Activated T-helper 9 cell treated with anti-CD3 and anti-CD28 coated beads, Interleukin-2, amount 50 U/mL, for 16 hours (primary cell): ENCODE measurements at regions not wholly inside any gene's neighbourhood (a gene's known extent, or its start where the extent isn't known, plus 50 kb on each side); places are given as distances from the start of the nearest gene placed in this dataset.

Experiments used
- DNase-seq: peaks from one replicate; pipeline ENCODE4 v3.0.0-alpha.2; 2020; ENCODE audit warnings: low read depth

DNA sequence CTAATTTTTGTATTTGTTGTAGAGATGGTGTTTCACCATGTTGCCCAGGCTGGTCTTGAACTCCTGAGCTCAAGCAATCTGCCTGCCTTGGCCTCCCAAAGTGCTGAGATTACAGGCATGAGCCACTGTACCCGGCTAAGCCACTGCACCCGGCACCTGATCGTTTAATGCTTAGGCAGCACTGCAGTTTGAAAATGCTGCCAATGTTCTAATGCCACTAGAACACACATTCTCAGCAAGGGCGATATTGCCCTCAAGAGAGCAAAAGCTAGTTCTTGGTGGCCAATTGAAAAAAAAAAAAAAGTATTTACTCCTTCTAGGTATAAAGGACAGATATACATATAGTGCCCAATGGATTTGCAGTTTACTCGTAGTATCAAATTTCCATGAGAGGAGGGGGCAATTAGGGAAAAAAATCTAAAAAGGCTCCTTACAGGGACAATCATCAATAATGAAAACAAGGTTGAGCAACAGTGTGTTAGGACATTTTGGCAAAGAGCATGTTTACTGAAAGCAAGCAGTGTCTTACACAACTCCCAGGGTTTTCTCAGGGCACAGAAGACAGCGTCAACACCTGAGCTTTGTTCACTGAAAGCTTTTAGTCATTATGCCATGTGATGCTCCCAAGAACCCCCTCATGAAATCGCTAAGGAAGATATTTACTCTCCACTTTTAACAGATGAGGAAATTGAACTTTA, 199.9 kb upstream of the PKDCC start:
- DNase-seq: no peak

DNA sequence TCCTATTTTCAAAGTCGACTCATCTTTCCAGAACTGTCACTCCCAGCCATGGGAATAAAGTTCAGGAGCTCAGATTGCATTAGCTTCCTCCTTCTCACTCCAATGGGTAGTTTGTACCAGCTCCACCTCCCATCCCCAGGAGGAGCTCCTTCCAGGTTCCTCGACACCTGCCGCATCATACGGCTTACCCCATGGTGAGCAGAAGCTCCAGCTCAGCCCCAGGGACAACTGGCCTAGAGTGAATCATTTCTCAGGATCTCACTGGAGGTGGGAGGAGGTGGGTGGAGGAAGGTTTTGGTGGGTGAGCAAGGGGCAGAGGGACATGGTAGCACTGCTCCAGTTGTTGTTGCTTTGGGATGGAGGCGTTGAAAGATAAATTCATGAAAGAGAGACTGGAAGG, 196.3 kb upstream of the PKDCC start:
- no peak for DNase-seq

DNA sequence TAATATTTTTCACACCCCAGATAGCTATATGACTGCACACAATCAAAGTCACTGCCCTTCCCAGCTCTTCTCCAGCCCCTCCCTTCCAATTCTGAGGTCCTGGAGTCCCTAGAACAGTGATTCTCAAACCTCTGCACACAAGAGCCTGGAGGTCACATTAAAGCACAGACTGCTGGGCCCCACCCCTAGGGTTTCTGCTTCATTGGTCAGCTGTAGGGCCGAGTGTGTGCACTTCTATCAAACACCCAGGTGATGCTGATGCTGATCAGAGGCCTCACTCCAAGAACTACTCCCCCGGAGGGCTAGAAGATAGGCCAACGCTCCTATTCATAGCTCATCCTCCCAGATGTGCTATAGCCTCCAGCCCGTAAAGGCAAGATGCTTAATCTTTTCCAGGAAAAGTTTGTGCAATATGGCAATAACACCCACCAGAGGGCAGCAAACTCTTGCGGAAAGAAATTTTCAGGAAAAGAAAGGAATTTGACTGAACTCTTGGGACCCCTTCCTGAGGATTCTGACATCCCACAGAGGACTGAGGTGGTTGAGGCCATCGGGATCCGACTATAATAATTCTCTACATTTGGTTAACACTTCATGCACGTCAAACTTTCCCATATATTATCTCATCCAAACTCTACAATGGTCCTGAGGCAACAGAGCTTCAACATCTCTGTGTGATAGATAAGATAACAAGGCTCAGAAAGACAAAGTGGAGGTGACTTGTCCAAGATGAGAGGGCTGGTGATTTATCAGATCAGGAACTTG, 194.2 kb upstream of the PKDCC start:
- no peak for DNase-seq

DNA sequence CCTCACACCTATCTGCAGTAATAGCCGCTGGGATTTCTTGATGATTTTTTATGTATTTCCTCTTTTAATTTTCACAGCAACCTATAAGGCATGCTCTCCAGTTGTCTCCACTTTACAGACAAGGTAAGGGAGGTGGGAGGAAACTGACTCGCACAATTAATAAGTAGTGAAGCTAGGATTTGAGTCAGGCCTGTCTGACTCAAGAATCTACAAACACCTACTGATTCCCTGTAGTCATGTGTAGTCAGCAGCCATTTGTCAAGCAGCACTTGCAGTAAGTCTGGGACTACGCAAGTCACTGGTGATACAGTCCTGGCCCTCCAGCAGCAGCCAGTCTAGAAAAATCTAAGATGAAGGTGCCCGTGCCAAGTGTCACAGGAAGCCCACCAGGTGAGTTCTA, 193.6 kb upstream of the PKDCC start:
- no peak for DNase-seq

DNA sequence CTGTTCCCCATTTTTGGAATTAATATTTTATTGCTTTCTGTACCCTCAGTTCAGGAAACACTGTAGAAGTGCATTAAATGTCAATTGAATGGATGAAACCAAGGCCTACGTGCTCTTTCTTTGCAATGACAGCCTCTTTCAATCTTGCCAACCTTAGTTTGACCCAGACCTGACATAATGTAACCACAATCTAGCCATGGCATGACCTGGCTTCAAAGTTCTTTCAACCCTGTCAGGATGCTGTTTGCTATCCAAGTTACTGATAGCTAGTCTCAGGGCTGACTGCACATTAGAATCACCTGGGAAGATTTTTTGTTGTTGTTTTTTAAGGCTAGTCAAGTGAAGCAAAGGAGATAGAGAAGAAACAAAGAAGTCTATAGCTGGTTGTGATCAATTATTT, 190.9 kb upstream of the PKDCC start:
- DNase-seq: no peak

DNA sequence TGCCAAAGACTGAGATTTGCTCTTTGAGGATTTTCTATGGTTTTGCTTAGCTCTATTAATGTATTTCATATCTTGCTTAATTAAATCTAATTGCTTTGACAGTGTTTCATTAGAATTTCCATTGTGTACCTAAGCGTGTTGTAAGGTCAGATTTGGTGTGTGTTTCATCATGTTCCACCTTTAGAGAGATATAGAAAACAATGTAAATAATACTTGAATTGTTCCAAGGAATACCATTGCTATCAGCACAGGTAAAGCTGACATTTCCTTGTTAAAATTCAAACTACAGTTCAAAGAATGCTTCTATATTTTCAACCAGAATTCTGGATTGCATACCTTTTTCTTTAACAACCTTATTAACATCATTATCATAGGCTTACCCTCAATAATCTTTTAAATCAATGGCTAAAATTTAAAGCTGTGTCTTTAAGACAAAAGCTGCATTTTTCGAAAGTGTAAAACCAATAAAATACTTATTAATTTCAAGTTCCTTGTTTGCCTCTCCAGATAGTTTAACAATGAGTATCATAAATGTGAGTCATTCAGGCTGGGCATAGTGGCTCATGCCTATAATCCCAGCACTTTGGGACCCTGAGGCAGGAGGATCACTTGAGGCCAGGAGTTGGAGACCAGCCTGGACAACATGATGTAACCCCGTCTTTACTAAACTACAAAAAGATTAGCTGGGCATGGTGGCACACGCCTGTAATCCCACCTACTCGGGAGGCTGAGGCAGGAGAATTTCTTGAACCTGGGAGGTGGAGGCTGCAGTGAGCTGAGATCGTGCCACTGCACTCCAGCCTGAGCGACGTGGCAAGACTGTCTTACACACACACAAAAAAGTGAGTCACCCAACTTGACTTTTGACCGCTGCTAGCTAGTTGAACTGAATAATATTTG, 188.0 kb upstream of the PKDCC start:
- DNase-seq: no peak

DNA sequence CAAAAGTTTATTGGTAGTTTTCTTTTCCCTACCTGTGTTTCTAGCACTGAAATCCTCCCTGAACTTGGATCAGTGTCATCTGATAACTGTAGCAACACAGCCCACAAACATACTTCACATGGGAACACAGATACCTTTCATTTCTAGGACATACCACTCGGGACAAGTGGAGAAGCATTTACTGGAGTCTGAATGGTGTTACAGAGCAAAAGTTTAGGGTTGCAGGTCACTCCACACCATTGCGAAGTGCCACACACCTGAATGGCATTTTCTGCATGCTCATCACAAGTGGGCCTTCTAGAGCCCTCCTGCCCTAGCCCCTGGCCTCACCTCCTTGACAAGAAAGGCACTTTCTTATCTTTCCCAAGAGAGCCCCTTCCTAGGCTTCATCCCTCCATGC, 184.8 kb upstream of the PKDCC start:
- no peak for DNase-seq

DNA sequence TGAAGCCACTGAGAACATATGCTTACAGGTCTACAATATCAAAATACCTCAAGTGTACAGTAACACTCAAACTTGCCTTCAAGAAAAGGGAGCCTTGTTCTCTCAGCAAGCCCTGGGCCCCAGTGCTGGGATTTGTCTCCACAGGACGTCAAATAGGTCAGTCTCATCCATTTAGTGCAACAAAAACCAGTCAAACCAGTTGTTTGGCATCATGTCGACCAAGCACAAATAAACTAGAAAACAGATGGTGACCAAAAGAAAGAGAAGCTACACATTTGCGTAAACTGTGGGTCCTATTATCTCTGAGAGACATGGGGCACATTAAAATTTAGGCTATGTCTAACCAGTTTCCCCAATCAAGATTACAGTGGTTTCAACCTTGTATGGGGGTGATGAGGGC, 182.6 kb upstream of the PKDCC start:
- no peak for DNase-seq

DNA sequence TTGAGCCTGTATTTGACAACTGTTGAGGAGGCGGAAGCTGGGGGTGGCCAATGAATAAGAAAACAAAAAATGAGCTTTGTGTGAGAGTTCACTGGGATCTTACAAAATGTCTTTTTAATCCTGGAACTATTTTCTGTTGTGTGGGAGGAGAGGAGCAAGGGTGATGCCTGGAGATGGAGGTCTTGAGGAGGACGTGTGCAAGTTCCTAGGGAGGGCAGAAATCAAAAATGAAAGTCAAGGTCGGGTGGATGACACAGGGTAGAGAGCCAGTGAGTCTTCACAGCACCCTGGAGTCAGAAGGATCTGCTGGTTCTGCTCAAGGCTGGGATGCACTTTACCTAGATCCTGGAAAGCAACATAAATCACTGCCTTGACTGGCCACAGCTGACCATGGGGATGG, 180.3 kb upstream of the PKDCC start:
- no peak for DNase-seq

DNA sequence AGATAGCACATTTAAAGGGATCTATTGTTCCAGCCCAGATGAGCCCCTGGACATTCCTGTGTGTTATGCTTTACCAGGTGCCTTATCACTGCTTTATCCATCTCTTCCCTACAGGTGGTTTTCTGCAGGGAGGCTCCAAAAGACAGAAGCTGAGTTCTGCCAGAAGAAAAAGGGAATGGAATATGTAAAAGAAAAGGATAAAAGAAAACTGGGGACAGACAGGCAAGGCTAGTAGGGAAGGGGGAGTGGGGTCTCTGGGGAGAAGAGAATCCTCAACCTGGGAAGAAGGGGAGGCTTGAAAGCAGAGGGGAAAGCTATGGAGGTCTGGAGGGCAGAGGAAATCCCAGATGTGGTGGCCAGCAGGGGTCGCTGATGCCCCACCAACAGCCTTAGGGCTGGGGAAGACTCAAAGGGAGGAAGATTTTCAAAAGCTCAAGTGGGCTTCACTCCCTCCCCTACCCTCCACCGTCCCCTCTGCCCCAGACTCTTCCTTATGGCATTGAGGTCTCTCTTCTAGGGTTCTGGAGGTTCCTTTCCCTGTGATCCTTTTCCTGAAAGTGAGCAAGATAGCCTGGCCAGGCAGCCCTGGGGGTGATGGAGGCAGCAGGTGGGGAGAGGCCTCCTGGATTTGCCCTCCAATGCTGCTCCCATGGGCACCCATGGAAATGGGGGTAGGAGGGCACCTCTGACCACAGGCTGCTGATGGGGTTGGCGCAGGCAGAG, 178.1 kb upstream of the PKDCC start:
- peak; percentile 56 for DNase-seq

DNA sequence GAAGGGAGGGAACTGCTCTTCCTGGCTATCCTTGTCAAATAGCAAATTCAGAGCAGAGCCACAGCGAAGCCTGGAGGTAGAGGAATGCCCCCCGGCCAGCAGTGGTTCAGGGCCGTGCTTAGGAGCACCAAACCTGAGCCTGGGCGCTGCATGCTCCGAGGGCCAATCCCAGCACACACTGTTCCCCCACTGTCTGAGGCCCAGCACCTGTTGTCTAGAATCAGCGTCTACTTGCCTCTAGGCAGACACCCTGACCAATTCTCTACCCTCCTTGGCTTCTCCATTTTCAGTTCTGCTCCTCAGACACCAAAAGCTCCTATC, 177.6 kb upstream of the PKDCC start:
- DNase-seq: no peak

DNA sequence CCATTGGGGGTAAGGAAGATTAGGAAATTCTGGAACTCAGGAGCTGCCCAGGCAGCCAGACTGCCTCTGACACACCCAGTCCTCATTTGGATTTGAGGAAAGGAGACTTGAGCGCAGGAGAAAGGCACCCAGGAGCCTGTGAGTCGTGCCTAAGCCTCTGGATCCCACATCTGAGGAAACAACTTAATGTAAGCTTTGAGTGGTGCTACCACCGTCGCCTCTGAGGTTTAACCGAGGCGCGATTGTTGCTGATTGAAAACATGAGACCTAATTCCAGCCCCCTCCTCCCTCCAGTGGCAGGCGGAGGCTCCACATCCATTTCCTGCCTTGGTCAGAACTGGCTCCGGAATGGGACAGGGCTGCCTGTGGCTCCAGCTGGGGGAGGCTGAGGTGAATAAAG, 176.7 kb upstream of the PKDCC start:
- DNase-seq: no peak

DNA sequence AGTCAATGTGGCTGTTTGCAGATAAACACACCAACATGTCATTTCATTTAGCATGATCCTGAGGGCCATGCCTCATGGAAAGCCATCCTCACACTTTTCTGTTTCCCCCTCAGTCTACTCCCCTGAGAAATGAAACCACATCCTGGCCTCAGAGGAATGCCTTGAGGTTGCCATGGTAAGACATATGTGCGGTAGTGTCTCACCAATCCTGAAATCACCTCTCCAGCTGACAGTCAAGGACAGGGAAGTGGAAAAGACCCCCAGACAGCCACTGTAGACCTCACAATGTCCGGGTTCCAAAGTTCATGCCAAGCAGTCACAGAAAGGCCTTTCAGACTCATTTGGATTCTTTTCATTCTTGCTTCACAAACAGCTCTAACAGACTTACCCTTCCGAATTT, 175.2 kb upstream of the PKDCC start:
- DNase-seq: no peak

DNA sequence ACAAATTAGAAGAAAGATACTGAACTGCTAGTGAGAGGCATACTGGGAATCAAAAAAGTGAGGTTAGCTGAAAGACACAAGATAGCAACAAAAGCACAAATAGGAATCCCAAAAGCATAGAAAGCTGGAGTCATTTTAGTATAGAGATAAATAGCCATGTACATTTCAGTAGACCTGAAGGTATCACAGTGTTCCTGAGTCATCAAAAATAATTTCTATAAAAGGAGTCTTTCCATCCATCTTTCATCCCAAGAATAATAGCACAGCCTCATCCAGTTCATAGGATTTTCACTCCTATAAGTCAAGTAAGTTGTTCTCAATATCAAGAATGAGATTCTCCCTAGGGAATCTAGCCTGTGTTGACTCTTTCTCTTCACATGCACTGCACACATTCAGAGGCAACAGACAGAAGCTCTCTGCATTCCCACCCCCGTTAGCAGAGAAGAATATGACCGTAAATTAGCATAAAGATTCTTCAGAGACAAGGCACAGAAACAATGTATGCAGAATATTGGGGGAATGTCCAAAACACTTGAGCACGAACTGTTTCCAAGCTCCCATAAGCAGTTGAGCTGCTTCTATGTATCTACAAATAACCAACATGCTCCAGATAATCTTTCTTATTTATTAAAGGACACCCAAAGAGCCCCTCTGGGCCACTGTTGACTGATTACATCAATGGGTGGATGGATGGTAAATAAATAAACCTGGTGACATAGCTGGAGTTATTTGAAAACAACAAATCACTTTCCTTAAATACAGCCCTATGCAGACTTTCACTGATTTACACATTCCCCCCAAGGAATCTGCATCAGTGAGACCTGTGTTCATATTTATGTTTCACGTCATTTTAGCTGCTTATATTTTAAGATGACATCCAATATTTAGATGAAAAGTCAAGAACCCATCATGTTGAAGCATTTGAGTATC, 174.5 kb upstream of the PKDCC start:
- DNase-seq: no peak

DNA sequence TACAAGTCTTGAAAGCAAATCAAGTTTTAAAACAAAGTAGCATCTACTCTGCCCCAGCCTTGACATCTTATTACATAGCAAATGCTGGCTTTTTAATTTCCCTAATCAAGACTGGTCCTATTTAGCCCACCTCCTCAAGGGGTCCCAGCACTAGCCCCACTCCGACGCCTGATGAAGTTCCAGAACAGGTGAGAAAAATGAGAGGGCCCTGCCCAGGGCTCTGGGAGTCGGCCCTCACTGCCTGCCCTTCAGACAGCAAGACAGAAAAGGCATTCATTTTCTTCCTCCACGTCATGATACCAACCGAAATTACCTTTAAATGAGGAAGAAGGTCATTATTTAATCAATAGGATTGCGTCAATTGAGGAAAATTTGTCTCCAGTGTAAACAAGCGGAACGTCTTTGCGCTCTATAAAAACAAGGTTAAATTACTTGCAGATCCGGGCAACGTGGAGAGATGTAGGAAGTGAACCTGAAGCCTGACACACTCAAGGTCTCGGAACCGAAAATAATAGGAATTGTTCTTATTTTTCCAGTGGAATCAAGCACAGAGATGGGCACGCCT, 170.6 kb upstream of the PKDCC start:
- no peak for DNase-seq

DNA sequence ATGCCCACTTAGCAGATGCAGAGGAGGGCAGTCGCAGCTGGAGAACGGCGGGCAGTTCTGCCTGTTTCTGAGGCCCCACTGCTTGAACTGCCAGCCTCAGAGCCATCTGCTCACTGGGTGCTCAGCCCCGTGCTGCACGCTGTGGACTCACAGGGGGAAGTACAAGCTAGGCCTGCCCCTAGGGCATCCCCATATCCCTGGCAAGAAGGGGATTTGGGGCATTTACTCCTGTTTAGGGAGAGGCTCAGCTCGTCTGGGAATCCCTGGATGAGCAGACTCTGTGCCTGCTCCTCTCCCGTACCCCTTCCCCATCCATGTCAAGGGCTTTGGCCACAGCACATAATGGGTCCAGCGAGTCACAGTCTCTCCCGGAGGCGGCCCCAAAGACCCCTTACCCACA, 169.8 kb upstream of the PKDCC start:
- no peak for DNase-seq

DNA sequence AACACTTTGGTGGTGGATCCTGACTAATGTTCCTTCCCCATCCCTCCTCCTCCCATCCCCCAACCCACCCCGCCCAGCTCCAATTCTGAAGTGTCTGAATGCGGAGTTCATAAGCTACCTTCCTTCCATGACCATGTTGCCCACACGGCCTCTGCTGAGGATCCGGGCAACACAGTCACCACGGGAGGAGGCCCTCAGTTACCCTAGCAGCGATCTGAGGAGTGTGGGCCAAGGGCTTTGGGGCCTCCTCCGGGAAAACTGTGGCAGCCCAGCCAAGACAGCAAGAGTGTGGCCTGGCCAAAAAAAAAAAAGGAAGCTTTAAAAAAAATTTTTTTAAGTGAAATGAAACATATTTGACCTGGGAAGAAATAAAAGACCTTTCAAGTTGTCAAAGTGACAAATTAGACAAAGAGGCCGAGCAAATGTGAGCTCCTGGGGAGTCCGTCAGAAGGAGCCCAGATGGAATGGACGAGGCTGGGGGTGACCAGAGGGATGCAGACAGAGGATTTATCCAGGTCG, 169.0 kb upstream of the PKDCC start:
- no peak for DNase-seq

DNA sequence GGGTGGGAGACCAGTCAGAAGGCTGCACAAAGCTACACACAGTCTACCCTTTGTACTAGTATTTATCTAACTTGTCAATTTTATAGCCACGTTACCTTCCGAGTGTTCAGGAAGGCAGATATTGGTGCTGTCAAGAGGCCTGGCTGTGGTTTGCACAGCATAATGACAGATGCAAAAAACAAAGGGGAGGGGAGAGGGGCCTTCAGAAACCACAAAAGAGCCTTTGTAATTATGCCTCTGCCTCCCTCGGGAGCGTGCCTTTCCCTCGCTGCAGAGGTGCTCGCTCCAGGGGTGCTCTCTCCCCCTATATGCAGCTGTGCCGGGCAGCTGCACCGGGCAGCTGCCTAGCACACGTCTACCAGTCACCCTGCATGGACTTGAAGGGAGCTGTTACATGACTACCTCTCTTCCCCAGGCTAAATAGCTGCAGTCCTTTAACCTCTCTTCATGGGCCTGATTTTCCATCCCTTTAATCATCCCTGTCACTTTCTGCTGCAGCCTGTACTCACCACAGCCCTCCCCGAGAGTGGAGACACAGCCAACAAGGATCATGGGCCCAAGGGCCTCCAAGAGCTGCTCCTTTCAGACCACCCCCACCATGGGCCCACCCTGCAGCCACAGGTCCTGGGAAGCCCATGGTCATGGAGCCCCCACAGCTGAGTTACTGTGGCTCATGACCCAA, 168.4 kb upstream of the PKDCC start:
- DNase-seq: no peak

DNA sequence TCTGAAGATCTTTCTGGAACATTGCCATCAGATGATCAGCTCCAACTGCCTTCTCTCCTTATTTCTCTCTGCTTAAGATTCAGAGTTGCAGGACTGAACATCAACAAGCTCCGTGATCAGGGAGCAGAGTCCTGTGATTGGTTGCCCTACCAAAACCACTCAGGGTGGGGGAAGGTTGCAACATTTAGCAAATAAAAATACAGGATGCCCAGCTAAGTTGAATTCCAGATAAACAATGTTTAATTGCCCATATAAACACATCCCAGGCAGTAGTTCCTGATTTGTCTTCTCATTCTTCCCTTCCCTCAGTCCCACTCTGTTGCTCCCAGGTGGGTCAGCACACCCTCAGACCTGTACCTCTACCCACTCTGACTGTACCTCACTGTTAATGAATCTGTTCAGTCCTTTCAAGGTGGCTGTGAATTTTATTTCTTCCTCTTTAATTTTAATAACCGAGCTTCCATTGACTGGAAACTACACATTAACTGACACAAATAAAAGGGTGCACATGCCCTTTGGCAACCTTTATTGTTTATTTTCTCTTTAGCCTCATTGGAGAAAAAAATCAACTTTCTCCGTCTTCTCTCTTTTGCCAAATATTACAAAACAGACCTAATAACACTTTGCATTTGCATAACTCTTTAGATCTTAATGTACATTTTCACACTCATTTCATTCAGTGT, 167.1 kb upstream of the PKDCC start:
- no peak for DNase-seq

DNA sequence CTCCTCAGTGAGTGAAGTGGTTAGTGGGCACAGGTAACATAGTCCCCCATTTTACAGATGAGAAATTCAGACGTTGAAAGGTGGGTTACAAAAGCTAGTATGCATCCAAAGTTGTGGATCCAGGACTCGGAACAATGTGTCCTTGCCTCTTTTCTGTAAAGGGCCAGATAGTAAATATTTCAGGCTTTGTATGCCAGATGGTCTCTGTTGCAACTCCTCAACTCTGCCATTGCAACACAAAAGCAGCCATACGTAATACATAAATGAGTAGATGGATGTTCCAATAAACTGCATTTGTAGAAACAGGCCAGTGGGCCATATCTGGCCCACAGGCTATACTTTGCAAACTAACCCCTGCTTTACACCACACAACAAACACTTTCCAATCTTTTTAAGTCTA, 166.6 kb upstream of the PKDCC start:
- no peak for DNase-seq
